Ovary (tissue), 3 donors: ENCODE measurements at regions not wholly inside any gene's neighbourhood (a gene's known extent, or its start where the extent isn't known, plus 50 kb on each side); places are given as distances from the start of the nearest gene placed in this dataset.

Experiments used
- CTCF ChIP-seq, 3 donors: fragments of 450-650 bp in 2 of 3; fragments of 200-600 bp in 1 of 3; IDR thresholded peaks; one replicate each; pipeline versions ENCODE4 v1.5.1 to v1.8.0; 2016 to 2022; ENCODE audit warnings: antibody characterized with exemption in 3 of 3, mild to moderate bottlenecking in 1 of 3
- EP300 ChIP-seq: sonication (generic); formaldehyde crosslinking; IDR thresholded peaks from one replicate; pipeline ENCODE4 v1.6.1; 2017; ENCODE audit warnings: antibody characterized with exemption
- POLR2A ChIP-seq: fragments of 450-650 bp; IDR thresholded peaks from one replicate; pipeline ENCODE4 v1.6.1; 2017; ENCODE audit warnings: antibody characterized with exemption, mild to moderate bottlenecking, moderate library complexity
- donor health status: DM: no; HTN: no; CAD: no.

- no peak for TF ChIP-seq CTCF (IDR thresholded peaks at IDR 0.05)
- no peak for TF ChIP-seq POLR2A
- no peak for TF ChIP-seq EP300
Observed at GRCh38 chr1:229782469-229782868, 156.4 kb downstream of the URB2 start.
